GM12891 (cell line): ENCODE measurements at regions not wholly inside any gene's neighbourhood (a gene's known extent, or its start where the extent isn't known, plus 50 kb on each side); places are given as distances from the start of the nearest gene placed in this dataset.
"Not testable (repeated sequence)": the region's sequence is repeated elsewhere in the genome, so short reads cannot be mapped to it uniquely, and the experiment has no call there.

Experiments used
- DNase-seq: peaks from one replicate; pipeline ENCODE4 v3.0.0; 2011; ENCODE audit warnings: low spot score; ENCODE audit not compliant: insufficient read length
- FAIRE-seq: peaks from 2 replicates; lab custom pipeline; 2011; peaks lifted over from hg19 to GRCh38; lab: Jason Lieb, UNC
- PAX5 ChIP-seq: IDR thresholded peaks from 2 replicates; pipeline ENCODE4 v1.6.1; 2011; ENCODE audit warnings: low read length, moderate library complexity, mild to moderate bottlenecking; ENCODE audit not compliant: insufficient read depth, severe bottlenecking
- POLR2A ChIP-seq: IDR thresholded peaks from 2 replicates; pipeline ENCODE4 v1.6.1; 2011; ENCODE audit warnings: low read depth, low read length, control low read depth
- POLR2AphosphoS5 ChIP-seq: IDR thresholded peaks from 2 replicates; pipeline ENCODE4 v1.6.1; 2011; ENCODE audit warnings: low read depth, low read length, control low read depth
- POU2F2 ChIP-seq: IDR thresholded peaks from 2 replicates; pipeline ENCODE4 v1.6.1; 2011; ENCODE audit warnings: low read depth, mild to moderate bottlenecking, control low read depth, low read length, moderate library complexity
- SPI1 ChIP-seq: IDR thresholded peaks from 2 replicates; pipeline ENCODE4 v1.6.1; 2011; ENCODE audit warnings: low read depth, low read length, control low read depth
- TAF1 ChIP-seq: IDR thresholded peaks from 2 replicates; pipeline ENCODE4 v1.6.1; 2011; ENCODE audit warnings: low read depth, low read length, control low read depth

DNA sequence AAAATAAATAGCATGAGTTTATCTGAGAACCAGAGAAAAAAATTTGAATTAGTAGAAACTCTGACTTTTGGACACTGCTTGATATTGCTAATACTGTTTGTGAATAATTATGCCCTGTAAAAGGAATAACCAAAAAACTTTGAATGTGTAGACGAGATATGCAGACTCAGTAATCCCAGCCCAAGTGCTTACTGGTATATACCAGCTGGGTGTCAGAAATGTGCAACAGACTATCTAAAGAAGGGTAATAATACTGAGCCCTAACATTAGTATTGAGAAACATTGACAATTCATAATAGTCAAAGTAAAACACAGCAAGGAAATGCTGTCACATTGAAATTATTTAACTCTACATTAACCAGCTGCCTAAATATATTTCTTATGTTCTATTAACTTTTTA lies 60.5 kb upstream of the ZC3H15 start:
- TF ChIP-seq TAF1 (no peak), POLR2AphosphoS5 (no peak), PAX5 (no peak), POLR2A (no peak), SPI1 (no peak), POU2F2 (no peak)
- no peak for FAIRE-seq
- no peak for DNase-seq

DNA sequence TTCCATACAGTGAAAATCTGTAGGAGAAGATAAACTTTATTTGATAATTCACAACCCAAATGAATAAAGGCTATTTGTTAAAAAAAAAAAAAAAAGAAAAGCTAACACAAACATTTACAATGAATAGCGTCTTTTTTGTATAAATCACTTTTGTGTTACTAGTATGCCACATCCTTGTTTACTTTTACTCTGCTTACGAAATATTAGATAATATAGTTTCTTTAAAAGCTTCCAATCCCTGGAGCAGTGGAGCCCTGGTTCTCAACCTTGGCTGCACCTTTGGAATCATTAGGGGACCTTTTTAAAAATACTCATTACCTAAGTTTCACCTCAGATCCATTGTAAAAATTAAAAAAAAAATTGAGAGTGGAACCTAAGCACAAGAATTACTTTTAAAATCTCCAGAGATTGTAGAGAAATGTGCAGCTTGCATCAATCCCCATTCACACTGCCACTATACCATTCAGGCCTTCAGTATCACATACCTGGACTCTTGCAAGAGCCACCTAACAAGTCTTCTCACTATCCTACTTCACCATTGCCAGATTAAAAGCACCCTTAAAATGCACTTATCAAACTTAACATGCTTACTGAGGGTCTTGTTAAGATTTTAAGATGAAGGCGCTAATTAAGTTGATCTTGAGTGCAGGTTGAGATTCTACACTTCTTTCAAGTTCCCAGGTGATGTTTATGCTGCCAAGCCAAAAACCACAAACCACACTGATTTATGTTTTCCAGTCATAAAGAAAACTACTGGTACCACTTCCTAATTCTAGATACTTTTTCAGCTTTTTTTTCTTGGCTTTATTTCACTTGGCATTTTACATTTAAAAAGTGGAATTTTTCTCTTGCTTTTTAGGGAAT lies 59.7 kb upstream of the ZC3H15 start:
- TF ChIP-seq POLR2AphosphoS5 (no peak), SPI1 (peak; percentile 94), TAF1 (no peak), POLR2A (no peak), PAX5 (no peak)
- peak; percentile 8 for DNase-seq
- FAIRE-seq, result peak; percentile 48

DNA sequence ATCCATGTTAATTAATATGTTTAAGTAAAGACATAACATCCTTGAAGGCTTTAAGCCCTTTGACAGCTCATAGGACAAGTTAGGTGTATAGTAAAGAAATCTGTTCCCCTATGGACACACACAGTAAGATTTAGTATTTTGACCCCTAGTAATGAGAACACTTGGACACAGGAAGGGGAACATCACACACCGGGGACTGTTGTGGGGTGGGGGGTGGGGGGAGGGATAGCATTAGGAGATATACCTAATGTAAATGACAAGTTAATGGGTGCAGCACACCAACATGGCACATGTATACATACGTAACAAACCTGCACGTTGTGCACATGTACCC lies 59.1 kb upstream of the ZC3H15 start:
- DNase-seq, FAIRE-seq: not testable (repeated sequence)

DNA sequence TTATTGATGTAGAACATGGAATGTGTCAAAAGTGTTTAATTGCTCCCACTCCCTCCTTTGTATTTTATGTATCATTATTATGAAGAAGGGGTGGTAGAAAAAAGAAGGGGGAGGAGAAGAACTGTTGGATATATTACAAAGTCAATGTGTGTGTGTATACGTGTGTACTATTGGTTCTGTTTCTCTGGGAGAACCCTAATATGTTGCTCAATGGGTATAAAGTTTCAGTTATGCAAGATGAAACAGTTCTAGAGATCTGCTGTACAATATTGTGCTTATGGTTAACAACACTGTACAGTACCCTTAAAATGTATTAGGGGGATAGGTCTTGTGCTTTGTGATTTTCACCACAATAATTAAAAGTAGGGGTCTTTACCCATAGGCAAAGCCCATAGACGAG lies 58.1 kb upstream of the ZC3H15 start:
- FAIRE-seq (no peak), DNase-seq (no peak)
- TF ChIP-seq POLR2AphosphoS5, result no peak
- no peak for TF ChIP-seq TAF1
- no peak for TF ChIP-seq POU2F2
- TF ChIP-seq PAX5, result no peak
- no peak for TF ChIP-seq SPI1
- TF ChIP-seq POLR2A, result no peak

DNA sequence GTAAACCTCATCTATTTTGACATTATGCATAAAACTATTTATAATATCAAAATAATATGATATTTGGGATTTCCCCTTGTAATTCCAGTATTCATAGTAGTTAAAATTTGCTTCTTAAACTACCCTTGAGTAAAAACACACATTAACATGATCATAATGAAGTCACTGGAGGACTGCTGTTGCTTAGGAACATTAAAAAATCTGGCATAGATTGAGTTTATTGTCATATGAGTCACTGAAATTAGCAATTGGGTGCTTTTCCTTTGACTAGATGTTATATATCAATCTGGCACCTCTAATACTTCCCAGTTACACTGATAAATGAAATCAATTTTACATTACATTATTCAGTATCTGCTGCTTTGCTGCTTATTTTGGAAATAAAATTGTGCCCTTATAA lies 57.0 kb upstream of the ZC3H15 start:
- DNase-seq (no peak), FAIRE-seq (no peak)
- TF ChIP-seq POLR2A (no peak), SPI1 (no peak), POU2F2 (no peak), TAF1 (no peak), POLR2AphosphoS5 (no peak), PAX5 (no peak)

DNA sequence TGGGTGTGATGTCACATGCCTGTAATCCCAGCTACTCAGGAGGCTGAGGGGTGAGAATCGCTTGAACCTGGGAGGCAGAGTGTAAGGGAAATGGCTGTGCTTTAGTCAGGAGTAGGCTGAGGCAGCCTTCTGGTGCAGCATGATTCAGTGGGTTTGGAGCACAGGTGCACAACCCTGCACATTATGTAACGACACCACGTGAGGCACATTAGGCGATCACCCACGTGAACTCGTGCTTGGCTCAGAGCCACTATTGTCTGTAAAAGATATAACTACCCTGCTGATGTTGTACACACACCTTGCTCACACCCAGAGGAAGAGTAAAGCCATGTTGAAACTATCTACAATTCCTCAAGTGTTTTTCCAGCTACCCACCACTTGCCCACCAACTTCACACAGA lies 54.8 kb upstream of the ZC3H15 start:
- TF ChIP-seq TAF1 (no peak), POU2F2 (no peak), SPI1 (no peak), PAX5 (no peak), POLR2A (no peak), POLR2AphosphoS5 (no peak)
- no peak for DNase-seq
- no peak for FAIRE-seq

DNA sequence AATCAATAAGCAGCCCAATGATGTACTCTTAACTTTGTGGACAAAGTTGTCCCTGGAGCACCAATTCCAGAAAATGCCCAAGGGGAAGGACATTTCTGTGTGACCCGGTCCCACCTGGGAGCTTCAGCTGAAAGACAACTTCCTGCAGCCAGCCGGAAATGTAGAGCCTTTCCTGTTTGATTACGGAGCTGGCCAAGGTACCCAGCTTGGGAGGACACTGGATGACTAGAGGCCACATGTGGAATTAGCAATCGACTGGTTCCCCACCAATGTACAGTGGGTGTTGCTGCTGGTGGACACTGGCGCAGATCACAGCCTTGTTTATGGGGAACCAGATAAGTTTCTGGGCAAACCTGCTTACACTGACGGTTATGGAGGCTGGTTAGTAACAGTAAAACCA lies 53.0 kb upstream of the ZC3H15 start:
- no peak for DNase-seq
- FAIRE-seq, result no peak
- TF ChIP-seq PAX5, result no peak
- TF ChIP-seq POU2F2, result no peak
- TF ChIP-seq TAF1, result no peak
- TF ChIP-seq POLR2AphosphoS5, result no peak
- no peak for TF ChIP-seq POLR2A
- TF ChIP-seq SPI1, result no peak

DNA sequence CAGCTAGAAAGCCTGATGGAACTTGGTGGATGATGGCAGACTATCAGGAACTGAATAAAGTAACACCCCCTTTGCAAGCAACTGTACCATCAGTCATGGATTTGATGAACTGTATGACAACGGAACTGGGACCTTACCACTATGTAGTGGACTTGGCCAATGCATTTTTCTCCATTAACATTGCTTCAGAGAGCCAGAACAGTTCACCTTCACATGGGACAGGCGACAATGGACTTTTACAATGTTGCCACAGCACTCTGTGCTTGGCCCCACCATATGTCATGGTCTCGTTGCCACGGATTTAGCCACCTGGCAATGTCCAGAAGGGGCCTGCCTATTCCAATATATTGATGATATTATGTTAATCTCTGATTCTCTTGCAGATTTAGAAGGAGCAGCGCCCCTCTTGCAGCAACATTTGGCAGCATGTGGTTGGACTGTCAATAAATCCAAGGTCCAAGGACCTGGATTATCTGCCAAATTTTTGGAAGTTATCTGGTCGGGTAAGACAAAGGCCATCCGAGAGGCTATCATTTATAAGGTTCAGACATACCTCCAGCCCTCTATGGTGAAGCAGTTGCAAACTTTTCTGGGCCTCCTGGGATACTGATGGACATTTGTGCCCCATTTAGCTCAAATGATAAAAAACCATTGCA lies 52.2 kb upstream of the ZC3H15 start:
- no peak for FAIRE-seq
- DNase-seq, result no peak
- TF ChIP-seq POLR2A (no peak), SPI1 (no peak), POU2F2 (no peak), POLR2AphosphoS5 (no peak)
